Peyer's patch (tissue), 4 donors: ENCODE measurements at regions not wholly inside any gene's neighbourhood (a gene's known extent, or its start where the extent isn't known, plus 50 kb on each side); places are given as distances from the start of the nearest gene placed in this dataset.

Experiments
- POLR2A ChIP-seq, 2 donors: fragments of 450-650 bp; IDR thresholded peaks; one replicate each; pipeline ENCODE4 v1.5.1; 2017; ENCODE audit warnings: antibody characterized with exemption in 2 of 2, mild to moderate bottlenecking in 2 of 2, moderate library complexity in 2 of 2
- TF ChIP-seq, protein P1 (sequence below), 6 experiments: fragments of 450-650 bp in 4 of 6; fragments of 200-600 bp in 2 of 6; sonication (generic) in 1 of 6; IDR thresholded peaks; one replicate each; pipeline ENCODE4 v1.5.1; 2017 to 2019; ENCODE audit warnings: antibody characterized with exemption in 6 of 6, mild to moderate bottlenecking in 3 of 6, moderate library complexity in 1 of 6

DNA sequence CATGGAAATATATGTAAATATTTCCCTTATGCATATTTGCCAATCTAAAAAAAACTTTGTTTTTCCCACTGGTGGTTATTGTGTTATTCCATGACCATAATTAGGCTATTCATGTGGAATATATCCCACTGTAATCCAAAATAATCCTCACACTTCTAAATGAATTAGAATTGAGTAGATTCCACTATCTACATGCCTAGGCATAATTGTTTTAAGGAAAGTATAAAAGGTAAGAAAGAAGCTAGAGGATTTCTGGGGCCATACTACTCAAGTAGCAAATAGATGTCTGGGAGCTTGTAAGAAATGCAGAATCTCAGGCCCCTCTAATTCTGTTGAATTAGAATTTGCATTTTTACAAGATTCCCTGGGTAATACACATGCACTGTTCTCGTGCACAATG is 83.5 kb upstream of the RRP15 start:
- TF ChIP-seq, protein P1, sequence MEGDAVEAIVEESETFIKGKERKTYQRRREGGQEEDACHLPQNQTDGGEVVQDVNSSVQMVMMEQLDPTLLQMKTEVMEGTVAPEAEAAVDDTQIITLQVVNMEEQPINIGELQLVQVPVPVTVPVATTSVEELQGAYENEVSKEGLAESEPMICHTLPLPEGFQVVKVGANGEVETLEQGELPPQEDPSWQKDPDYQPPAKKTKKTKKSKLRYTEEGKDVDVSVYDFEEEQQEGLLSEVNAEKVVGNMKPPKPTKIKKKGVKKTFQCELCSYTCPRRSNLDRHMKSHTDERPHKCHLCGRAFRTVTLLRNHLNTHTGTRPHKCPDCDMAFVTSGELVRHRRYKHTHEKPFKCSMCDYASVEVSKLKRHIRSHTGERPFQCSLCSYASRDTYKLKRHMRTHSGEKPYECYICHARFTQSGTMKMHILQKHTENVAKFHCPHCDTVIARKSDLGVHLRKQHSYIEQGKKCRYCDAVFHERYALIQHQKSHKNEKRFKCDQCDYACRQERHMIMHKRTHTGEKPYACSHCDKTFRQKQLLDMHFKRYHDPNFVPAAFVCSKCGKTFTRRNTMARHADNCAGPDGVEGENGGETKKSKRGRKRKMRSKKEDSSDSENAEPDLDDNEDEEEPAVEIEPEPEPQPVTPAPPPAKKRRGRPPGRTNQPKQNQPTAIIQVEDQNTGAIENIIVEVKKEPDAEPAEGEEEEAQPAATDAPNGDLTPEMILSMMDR (IDR thresholded peaks at IDR 0.05), result no peak
- no peak for TF ChIP-seq POLR2A (IDR thresholded peaks at IDR 0.05)
